WTC11 (cell line): ENCODE measurements at regions not wholly inside any gene's neighbourhood (a gene's known extent, or its start where the extent isn't known, plus 50 kb on each side); places are given as distances from the start of the nearest gene placed in this dataset.

Source experiments
- TF ChIP-seq, protein P1 (sequence below): fragments of 250-450 bp; sonication (Bioruptor Pico); IDR thresholded peaks from 2 replicates; pipeline ENCODE4 v1.8.0; 2021; ENCODE audit warnings: mild to moderate bottlenecking
- TF ChIP-seq, protein P2 (sequence below): sonication (generic); formaldehyde crosslinking; IDR thresholded peaks from 2 replicates; pipeline ENCODE4 v1.8.0; 2022; ENCODE audit warnings: mild to moderate bottlenecking, missing genetic modification reagents

DNA sequence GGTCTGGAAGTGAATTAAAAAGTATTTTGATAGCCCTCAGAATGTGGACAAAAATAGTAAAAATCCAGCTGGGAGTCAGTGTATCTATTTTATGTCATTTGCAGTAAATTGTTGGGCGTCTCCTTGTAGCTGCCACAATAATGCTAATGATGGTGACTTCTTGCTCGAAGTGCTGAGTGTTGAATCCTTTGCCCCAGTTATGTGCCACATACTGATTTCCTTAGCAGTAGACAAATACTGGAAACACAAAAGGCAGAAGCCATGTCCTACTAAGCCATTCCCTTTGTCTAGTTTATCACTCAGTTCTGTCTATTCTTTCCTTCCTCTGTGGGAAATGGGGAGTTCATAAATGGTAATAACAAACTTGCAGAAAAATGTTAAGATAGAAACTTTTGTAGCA, 70.7 kb upstream of the CXADR start:
- TF ChIP-seq, protein P1, sequence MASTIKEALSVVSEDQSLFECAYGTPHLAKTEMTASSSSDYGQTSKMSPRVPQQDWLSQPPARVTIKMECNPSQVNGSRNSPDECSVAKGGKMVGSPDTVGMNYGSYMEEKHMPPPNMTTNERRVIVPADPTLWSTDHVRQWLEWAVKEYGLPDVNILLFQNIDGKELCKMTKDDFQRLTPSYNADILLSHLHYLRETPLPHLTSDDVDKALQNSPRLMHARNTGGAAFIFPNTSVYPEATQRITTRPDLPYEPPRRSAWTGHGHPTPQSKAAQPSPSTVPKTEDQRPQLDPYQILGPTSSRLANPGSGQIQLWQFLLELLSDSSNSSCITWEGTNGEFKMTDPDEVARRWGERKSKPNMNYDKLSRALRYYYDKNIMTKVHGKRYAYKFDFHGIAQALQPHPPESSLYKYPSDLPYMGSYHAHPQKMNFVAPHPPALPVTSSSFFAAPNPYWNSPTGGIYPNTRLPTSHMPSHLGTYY (CRISPR knock-in tag): no peak
- TF ChIP-seq, protein P2, sequence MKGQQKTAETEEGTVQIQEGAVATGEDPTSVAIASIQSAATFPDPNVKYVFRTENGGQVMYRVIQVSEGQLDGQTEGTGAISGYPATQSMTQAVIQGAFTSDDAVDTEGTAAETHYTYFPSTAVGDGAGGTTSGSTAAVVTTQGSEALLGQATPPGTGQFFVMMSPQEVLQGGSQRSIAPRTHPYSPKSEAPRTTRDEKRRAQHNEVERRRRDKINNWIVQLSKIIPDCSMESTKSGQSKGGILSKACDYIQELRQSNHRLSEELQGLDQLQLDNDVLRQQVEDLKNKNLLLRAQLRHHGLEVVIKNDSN (CRISPR knock-in tag): no peak
